ENCODE measurements at regions not wholly inside any gene's neighbourhood (a gene's known extent, or its start where the extent isn't known, plus 50 kb on each side); places are given as distances from the start of the nearest gene placed in this dataset.

GRCh38 chr3:77816366-77816765 lies 776.5 kb downstream of the ROBO2 start:
- H3K9me3 ChIP-seq (ENCODE audit: low read depth): no peaks in the 10 kb centered on the region
- H3K27ac ChIP-seq: no peak overlapping the region
- H3K4me1 ChIP-seq (ENCODE audit: low read depth): no peaks in the 10 kb centered on the region
- no peak for TF ChIP-seq CTCF (IDR thresholded peaks at IDR 0.05; ENCODE audit: low read depth, low read length)
- no peaks in the 10 kb centered on the region for H3K27me3 ChIP-seq
- DNase-seq (ENCODE audit: low read depth in 1 of 2, low spot score in 1 of 2): no peak
- no peaks in the 10 kb centered on the region for H3K36me3 ChIP-seq
- H3K4me3 ChIP-seq: no peak overlapping the region

DNA sequence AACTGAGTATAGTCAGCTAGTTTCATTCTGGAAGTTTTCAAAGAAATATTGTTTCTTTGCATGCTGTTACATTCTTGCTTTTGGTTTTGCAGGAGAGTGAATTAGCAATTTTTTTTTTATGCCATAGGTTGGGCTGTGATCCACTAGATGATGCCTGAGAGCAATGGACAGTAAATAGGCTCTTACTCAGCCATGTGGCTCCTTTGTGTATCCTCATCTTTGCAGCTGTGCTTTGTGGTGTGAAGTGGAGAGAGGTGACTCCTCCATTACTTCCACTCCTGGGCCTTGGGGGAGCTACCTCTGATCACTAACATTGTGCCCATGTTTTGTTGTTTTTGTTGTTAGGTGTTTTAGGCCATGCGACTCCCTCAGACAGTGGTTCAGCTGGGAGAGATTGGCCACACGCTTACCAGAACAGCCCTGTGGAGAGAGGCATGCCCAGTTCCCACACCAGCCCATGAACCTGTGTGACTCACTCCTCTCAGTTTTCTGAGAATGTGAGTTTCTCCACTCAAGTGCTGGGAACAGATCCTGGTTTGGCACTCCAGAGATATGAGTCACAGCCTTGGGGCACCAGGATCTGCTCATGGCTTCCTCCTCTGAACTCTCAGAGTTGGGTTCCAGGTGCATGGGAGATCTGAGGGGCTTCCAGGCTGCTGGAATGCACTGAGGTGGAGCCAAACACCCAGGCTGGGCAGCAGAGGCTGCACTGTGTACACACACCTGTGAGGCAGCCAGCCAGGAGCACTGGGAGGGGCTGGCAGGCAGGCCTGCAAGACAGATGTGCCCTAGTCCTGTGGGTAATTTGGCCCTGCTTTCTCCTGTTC lies 785.3 kb downstream of the ROBO2 start:
- H3K27ac ChIP-seq: no peak overlapping the region
- DNase-seq (ENCODE audit: low read depth in 1 of 2, low spot score in 1 of 2): peak in 1 of 2 donors; percentile 12
- no peaks in the 10 kb centered on the region for H3K27me3 ChIP-seq
- no peaks in the 10 kb centered on the region for H3K4me1 ChIP-seq (ENCODE audit: low read depth)
- TF ChIP-seq CTCF (IDR thresholded peaks at IDR 0.05; ENCODE audit: low read depth, low read length): no peak
- H3K36me3 ChIP-seq: no peaks in the 10 kb centered on the region
- no peaks in the 10 kb centered on the region for H3K9me3 ChIP-seq (ENCODE audit: low read depth)
- H3K4me3 ChIP-seq: no peak overlapping the region

DNA sequence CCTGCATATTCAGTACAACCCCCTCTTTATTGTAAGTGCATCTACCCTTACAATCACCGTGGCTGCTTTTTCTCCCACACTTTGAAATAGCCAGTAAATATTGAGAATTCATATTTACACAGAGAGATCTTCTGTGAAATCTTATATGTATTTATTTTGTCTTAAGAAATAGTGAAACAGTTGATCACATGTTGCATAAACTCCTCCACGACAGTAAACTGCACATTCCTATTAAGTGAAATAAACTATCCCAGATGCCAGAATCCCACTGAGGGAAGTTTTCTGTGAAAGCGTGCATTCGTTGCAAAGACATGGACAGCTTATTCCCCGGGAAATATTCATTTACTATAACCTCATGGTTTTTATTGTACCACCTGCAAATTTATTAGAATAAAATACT lies 796.0 kb downstream of the ROBO2 start:
- no peaks in the 10 kb centered on the region for H3K36me3 ChIP-seq
- H3K4me1 ChIP-seq (ENCODE audit: low read depth): peaks cover 7% of the 10 kb centered on the region
- H3K27ac ChIP-seq: no peak overlapping the region
- TF ChIP-seq CTCF (IDR thresholded peaks at IDR 0.05; ENCODE audit: low read depth, low read length): no peak
- no peak overlapping the region for H3K4me3 ChIP-seq
- no peaks in the 10 kb centered on the region for H3K9me3 ChIP-seq (ENCODE audit: low read depth)
- H3K27me3 ChIP-seq: no peaks in the 10 kb centered on the region
- no peak for DNase-seq (ENCODE audit: low read depth in 1 of 2, low spot score in 1 of 2)

DNA sequence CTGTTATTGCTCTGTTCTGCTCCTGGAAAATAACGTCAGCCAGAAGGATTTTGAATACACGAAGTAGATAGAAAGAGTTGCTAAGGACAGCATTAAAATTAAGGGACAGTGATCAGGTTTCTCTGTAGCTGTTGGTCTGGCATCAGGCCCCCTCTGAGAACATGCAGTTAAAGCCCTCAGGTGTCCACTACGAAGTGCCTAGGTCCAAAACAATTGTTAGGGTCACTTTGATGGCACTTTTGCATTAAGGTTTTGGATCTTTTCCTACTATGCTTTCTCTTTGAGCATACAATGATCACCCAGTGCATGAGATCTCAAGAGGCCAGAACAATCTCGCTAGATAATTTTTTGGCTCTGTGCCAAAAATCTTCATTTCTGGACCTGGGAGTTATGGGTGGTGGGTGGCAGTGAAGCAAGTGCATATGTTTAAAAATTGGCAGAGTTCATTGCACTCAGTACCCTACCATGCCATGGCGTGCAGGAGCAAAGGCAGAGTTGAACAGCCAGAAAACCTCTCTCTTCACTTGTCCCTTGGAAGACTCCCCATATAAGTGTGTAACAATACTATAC lies 797.6 kb downstream of the ROBO2 start:
- DNase-seq (ENCODE audit: low read depth in 1 of 2, low spot score in 1 of 2): no peak
- H3K36me3 ChIP-seq: no peaks in the 10 kb centered on the region
- no peaks in the 10 kb centered on the region for H3K9me3 ChIP-seq (ENCODE audit: low read depth)
- H3K27me3 ChIP-seq: no peaks in the 10 kb centered on the region
- peaks cover 7% of the 10 kb centered on the region for H3K4me1 ChIP-seq (ENCODE audit: low read depth)
- TF ChIP-seq CTCF (IDR thresholded peaks at IDR 0.05; ENCODE audit: low read depth, low read length): no peak
- no peak overlapping the region for H3K27ac ChIP-seq
- no peak overlapping the region for H3K4me3 ChIP-seq

DNA sequence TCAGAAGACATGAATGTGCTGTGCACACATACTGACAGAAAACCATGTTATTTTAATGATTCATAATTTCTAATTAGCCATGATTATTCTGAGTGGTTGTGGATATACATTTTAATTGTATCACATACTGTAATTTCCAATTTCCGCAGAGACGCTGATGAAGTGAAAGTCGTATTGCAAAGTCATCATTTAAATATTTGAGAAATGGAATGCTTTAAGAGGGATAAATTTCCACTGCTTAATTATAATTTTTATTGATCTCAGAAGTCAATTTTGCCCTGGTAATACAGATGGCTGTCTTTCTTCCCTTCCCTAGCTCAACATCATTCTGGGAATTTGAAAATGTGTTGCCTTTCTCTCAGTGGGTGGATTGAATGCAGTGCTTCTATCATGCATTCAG lies 819.3 kb downstream of the ROBO2 start:
- no peak for DNase-seq (ENCODE audit: low read depth in 1 of 2, low spot score in 1 of 2)
- Histone ChIP-seq H3K4me3 (no peak overlapping the region), H3K36me3 (no peaks in the 10 kb centered on the region), H3K4me1 (ENCODE audit: low read depth) (no peaks in the 10 kb centered on the region), H3K27me3 (no peaks in the 10 kb centered on the region), H3K9me3 (ENCODE audit: low read depth) (no peaks in the 10 kb centered on the region), H3K27ac (no peak overlapping the region)
- no peak for TF ChIP-seq CTCF (IDR thresholded peaks at IDR 0.05; ENCODE audit: low read depth, low read length)

All from cardiac muscle cell (in vitro differentiated cells and primary cell).